GM12873 (cell line): ENCODE measurements at regions not wholly inside any gene's neighbourhood (a gene's known extent, or its start where the extent isn't known, plus 50 kb on each side); places are given as distances from the start of the nearest gene placed in this dataset.

Experiments
- CTCF ChIP-seq: IDR thresholded peaks from 2 replicates; pipeline ENCODE4 v1.5.1; 2012; ENCODE audit warnings: low read depth, mild to moderate bottlenecking, moderate library complexity, low read length, control low read depth; ENCODE audit not compliant: insufficient read depth; ENCODE audit errors: missing control alignments

- TF ChIP-seq CTCF: no peak
These were observed 1046.9 kb downstream of the VRK1 start for GRCh38 chr14:97844042-97844441.

GRCh38 chr14:97846156-97846555 is 1049.0 kb downstream of the VRK1 start:
- no peak for TF ChIP-seq CTCF

- no peak for TF ChIP-seq CTCF
These were observed 1051.3 kb downstream of the VRK1 start for GRCh38 chr14:97848317-97848980.

- no peak for TF ChIP-seq CTCF
These were observed 1053.3 kb downstream of the VRK1 start for GRCh38 chr14:97850466-97850865.

GRCh38 chr14:97850886-97851285 is 1053.7 kb downstream of the VRK1 start:
- TF ChIP-seq CTCF: no peak

GRCh38 chr14:97851428-97851995 is 1054.3 kb downstream of the VRK1 start:
- TF ChIP-seq CTCF: no peak

GRCh38 chr14:97854918-97855317 is 1057.7 kb downstream of the VRK1 start:
- TF ChIP-seq CTCF: no peak
